HG03135 (cell line): ENCODE measurements at regions not wholly inside any gene's neighbourhood (a gene's known extent, or its start where the extent isn't known, plus 50 kb on each side); places are given as distances from the start of the nearest gene placed in this dataset.

Experiments used
- ATAC-seq: cut with Tn5 transposase; IDR thresholded peaks from one replicate; pipeline ENCODE4 v1.9.1; 2021; ENCODE audit warnings: mild to moderate bottlenecking, moderate library complexity; ENCODE audit not compliant: unreplicated experiment

GRCh38 chr11:103659743-103660142, 376.7 kb upstream of the DDI1 start:
- ATAC-seq = no peak

DNA sequence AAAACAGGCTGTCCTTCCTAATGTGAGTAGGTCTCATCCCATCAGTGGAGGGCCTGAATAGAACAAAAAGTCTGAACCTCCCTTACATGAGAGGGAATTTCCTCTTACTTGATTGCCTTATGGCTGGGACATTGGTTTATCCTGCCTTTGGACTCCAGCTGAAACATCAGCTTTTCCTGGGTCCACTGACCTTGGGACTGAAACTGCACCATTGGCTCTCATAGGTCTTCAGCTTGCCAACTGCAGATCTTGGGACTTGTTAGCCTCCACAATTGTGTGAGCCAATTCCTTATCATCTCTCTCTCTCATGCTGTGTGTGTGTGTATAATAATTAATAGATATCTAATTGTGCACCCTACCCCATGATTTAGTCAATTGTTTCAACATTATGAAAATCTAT, 375.3 kb upstream of the DDI1 start:
- ATAC-seq = no peak

- ATAC-seq = no peak
Measured at GRCh38 chr11:103661991-103662390, 374.4 kb upstream of the DDI1 start.

DNA sequence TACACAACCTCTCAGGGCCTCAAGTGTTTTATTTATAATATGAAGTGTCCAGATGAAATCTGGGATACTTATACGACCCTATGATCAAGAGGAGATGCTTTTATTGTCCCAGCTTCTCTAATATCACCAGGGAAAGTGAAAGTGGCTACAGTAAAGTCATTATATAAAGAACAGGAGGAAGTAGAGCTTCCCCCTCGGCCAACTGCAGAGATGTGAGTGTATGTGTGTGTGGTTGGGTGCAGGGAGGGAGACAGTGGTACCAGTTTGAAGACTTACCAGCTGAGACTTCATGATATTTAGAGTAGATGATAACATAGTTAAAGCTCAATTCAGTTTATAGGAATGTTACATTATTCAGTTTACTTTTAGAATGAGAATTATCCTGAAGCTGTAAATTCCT, 373.6 kb upstream of the DDI1 start:
- ATAC-seq = no peak

DNA sequence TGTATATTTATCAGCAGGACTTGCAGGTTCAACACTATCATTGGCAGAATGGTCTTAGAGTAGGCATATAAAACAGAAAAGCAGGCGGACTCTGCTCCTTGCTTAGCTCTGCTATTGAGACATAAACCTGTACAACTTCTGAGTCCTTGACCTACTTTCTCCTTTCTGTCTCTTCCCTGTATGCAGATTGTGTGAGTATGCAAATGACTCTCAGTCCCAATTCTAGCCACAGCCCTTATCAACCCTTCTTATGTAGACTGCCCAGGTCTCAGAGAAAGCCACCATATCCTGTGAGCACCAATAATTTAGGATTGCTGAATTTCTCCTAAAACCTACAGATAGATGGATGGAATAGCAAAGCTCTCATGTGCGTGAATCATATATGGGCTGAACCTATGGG, 367.6 kb upstream of the DDI1 start:
- no peak for ATAC-seq

- ATAC-seq = no peak
Measured at GRCh38 chr11:103671143-103671651, 365.2 kb upstream of the DDI1 start.

DNA sequence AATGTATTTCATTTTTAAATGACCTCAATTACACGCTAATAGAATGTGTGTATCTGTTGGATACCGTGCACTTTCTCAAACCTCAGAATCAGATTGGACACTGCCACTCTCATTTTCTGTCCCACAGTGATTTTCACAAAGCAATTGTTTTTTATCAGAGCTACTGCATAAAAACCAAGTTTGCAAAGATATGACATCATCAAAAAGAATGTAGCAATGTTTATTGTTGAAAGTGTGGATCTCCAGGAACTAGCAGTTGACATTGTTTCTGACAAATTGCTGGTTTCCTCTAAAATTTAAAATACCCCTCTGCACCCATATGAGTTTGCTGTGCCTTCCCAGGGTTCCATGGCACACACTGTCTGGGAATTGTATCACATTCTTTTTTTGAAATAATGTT, 362.7 kb upstream of the DDI1 start:
- ATAC-seq = no peak

GRCh38 chr11:103676413-103676812, 360.0 kb upstream of the DDI1 start:
- ATAC-seq = no peak

DNA sequence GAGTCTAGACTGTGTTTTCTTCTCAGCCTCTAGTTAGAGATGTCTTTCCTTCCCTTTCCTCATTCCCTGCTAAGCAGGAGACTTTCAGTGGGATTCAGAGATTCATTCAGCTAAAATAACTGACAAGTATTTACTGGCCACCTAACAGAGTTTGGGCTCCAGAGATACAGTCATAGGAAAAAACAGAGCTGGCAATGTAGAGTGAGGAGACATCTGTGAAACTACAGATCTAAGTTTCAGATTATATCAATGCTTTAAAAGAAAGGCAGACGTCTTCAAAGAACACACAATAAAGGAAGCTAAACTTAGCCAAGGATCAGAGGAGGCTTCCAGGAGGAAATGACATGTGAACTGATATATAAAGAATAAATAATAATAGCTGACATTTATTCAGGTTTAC, 355.6 kb upstream of the DDI1 start:
- no peak for ATAC-seq

DNA sequence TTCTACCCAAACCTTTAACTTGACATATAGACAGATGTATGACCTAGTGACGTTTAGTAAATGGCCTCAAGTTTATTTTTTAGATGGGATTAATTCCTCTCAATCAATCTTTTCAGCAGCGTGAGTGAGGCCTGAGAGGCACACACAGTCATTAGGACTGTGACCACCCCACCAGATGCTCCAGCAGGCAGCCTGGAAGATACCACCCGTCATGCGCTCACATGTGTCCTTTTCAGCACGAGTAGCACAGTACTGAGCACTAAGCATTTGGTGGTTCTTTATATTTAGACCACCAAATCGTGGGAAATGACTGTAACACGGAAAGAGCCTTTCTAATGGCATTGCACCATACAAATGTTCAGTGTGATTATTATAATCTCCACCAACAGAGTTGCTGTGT, 354.6 kb upstream of the DDI1 start:
- peak; percentile 23 for ATAC-seq

DNA sequence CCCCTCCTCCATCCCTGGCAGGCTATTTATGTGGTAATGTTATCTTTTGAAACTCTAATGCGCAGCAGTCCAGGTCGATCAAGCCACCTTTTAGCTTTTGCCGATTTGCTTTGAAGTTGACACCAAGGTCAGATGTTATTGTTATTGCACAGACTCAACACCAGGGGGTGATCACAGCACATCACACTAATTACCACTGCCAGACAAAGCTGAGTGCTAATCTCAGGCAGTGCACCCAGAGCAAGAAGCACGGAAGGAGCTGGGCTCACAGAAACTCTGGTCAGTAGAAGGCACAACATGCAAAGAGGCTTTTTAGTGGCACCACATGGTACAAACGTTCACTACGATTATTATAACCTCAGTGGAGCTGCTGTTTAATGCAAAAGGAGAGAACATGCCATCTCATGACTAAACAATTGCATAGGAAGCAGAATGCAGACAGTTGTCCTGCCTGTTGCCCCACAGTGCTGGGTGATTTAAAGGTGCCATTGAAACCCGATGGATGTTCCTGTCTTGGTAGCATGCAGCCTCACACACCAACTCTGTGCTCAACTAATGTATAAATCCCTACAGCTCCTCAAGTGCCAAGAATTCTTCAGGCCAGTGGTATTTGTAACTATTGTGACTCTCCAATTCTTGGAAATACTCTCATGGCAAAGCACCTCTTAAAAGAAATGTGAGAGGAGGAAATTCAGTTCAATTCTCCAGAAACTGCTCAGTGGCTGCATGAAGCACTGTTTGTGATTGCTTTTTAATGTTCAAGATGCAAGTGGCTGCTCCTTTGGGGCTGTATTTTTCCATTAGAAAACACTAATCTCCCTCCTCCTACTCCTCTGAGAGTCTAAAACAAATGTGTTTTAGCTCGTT, 353.9 kb upstream of the DDI1 start:
- peak; percentile 94 for ATAC-seq

- no peak for ATAC-seq
Measured at GRCh38 chr11:103683576-103683975, 352.9 kb upstream of the DDI1 start.

GRCh38 chr11:103688924-103689323, 347.5 kb upstream of the DDI1 start:
- no peak for ATAC-seq

GRCh38 chr11:103690356-103690755, 346.1 kb upstream of the DDI1 start:
- no peak for ATAC-seq

GRCh38 chr11:103696123-103696522, 340.3 kb upstream of the DDI1 start:
- no peak for ATAC-seq

DNA sequence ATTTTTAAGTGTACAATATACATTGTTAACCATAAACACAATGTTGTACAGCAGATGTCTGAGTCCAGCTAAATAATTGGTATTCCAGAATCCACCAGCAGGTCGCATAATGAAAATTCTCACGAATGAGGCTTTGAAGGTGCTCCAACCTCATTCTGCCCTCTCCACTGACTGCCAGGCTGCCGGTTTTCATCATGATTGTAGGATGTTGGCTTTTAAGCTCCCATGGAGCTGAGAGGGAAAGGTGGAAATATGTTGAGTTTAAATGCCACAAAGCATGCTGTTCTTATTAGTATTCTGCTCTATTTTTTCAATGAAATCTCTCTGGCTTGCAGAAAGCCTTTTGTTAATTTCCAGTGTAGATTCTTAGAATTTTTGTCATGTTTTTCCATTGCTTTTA, 337.2 kb upstream of the DDI1 start:
- no peak for ATAC-seq

DNA sequence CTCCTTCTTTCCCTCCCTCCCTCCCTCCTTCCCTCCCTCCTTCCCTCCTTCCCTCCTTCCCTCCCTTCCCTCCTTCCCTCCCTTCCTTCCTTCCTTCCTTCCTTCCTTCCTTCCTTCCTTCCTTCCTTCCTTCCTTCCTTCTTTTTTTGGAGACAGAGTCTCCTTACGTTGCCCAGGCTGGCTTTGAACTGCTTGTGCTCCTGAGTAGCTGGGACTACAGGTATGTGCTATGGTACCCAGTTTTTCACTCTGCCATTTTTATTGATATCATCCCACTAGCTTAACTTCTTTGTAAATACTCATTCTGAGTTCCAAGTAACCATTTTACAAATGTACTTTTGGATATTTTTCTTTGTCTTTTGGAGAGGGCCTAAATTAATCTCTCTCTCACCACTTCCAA, 336.8 kb upstream of the DDI1 start:
- no peak for ATAC-seq

DNA sequence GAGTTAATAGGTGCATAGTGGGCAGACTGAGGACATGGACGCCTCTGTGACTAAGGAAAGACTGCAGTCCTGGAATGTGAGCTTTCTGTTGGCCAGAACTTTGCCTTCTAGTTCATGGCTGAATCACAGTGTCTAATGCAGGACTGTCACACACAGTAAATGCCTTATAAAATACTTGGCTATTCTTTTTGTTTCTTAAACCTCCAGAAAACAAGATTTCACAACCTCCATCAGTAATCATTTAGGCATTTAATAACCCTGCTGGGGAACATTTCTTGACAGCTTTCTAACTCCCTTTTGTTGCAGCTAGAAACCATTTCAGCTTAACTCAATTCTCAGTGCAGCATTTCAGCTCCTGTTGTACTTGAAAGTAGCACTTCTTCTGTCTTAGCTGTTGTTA, 335.8 kb upstream of the DDI1 start:
- no peak for ATAC-seq

GRCh38 chr11:103703437-103703836, 333.0 kb upstream of the DDI1 start:
- ATAC-seq = no peak

GRCh38 chr11:103703954-103704353, 332.5 kb upstream of the DDI1 start:
- no peak for ATAC-seq

- ATAC-seq = no peak
Measured at GRCh38 chr11:103705642-103706041, 330.8 kb upstream of the DDI1 start.

- no peak for ATAC-seq
Measured at GRCh38 chr11:103709371-103709770, 327.1 kb upstream of the DDI1 start.

GRCh38 chr11:103714246-103714645, 322.2 kb upstream of the DDI1 start:
- ATAC-seq = no peak
